ENCODE measurements at regions not wholly inside any gene's neighbourhood (a gene's known extent, or its start where the extent isn't known, plus 50 kb on each side); places are given as distances from the start of the nearest gene placed in this dataset.
A peak's percentile ranks its signal among the peaks of the same experiment; 100 is the strongest.

GRCh38 chr5:67538855-67539506 lies 342.4 kb upstream of the CD180 start:
- no peak for DNase-seq

- DNase-seq = no peak
Observed at GRCh38 chr5:67537439-67538148, 341.0 kb upstream of the CD180 start.

GRCh38 chr5:67536866-67537265 lies 340.3 kb upstream of the CD180 start:
- DNase-seq = no peak

GRCh38 chr5:67530609-67531255 lies 334.1 kb upstream of the CD180 start:
- peak; percentile 25 for DNase-seq

GRCh38 chr5:67528953-67529352 lies 332.4 kb upstream of the CD180 start:
- no peak for DNase-seq

- DNase-seq = no peak
Observed at GRCh38 chr5:67526793-67527192, 330.2 kb upstream of the CD180 start.

GRCh38 chr5:67520161-67520908 lies 323.7 kb upstream of the CD180 start:
- no peak for DNase-seq

GRCh38 chr5:67518227-67518626 lies 321.6 kb upstream of the CD180 start:
- DNase-seq = no peak

GRCh38 chr5:67516948-67517565 lies 320.5 kb upstream of the CD180 start:
- DNase-seq = no peak

- no peak for DNase-seq
Observed at GRCh38 chr5:67515762-67516161, 319.2 kb upstream of the CD180 start.

GRCh38 chr5:67515020-67515689 lies 318.6 kb upstream of the CD180 start:
- peak; percentile 37 for DNase-seq

- no peak for DNase-seq
Observed at GRCh38 chr5:67512758-67513157, 316.2 kb upstream of the CD180 start.

GRCh38 chr5:67511911-67512310 lies 315.3 kb upstream of the CD180 start:
- DNase-seq = peak; percentile 18

- DNase-seq = no peak
Observed at GRCh38 chr5:67510204-67510603, 313.6 kb upstream of the CD180 start.

GRCh38 chr5:67509402-67510186 lies 313.0 kb upstream of the CD180 start:
- DNase-seq = no peak

GRCh38 chr5:67506241-67506640 lies 309.6 kb upstream of the CD180 start:
- DNase-seq = no peak

- DNase-seq = no peak
Observed at GRCh38 chr5:67502951-67503350, 306.4 kb upstream of the CD180 start.

- DNase-seq = peak; percentile 5
Observed at GRCh38 chr5:67496051-67496450, 299.5 kb upstream of the CD180 start.

GRCh38 chr5:67495072-67495471 lies 298.5 kb upstream of the CD180 start:
- no peak for DNase-seq

- DNase-seq = no peak
Observed at GRCh38 chr5:67494186-67494855, 297.7 kb upstream of the CD180 start.

- DNase-seq = peak; percentile 58
Observed at GRCh38 chr5:67493676-67494075, 297.1 kb upstream of the CD180 start.
